Stimulated activated CD4-positive, alpha-beta T cell treated with anti-CD3 and anti-CD28 coated beads, Interleukin-4, amount 100 ng/mL, for 24 hours (primary cell): ENCODE measurements at regions not wholly inside any gene's neighbourhood (a gene's known extent, or its start where the extent isn't known, plus 50 kb on each side); places are given as distances from the start of the nearest gene placed in this dataset.

Experiments used
- DNase-seq: peaks from one replicate; pipeline ENCODE4 v3.0.0-alpha.2; 2020

GRCh38 chr7:52980129-52980528 lies 55.3 kb upstream of the POM121L12 start:
- no peak for DNase-seq

- no peak for DNase-seq
Measured at GRCh38 chr7:52973126-52973525, 62.3 kb upstream of the POM121L12 start.

GRCh38 chr7:52962402-52963076 lies 72.9 kb upstream of the POM121L12 start:
- DNase-seq = no peak

- no peak for DNase-seq
Measured at GRCh38 chr7:52961084-52961483, 74.3 kb upstream of the POM121L12 start.

- DNase-seq = no peak
Measured at GRCh38 chr7:52959878-52960660, 75.4 kb upstream of the POM121L12 start.

- no peak for DNase-seq
Measured at GRCh38 chr7:52959336-52959735, 76.1 kb upstream of the POM121L12 start.

GRCh38 chr7:52958621-52959140 lies 76.8 kb upstream of the POM121L12 start:
- no peak for DNase-seq

- no peak for DNase-seq
Measured at GRCh38 chr7:52956379-52956915, 79.0 kb upstream of the POM121L12 start.

GRCh38 chr7:52955522-52955921 lies 79.9 kb upstream of the POM121L12 start:
- DNase-seq = no peak

GRCh38 chr7:52944921-52945320 lies 90.5 kb upstream of the POM121L12 start:
- DNase-seq = no peak

GRCh38 chr7:52940481-52940880 lies 95.0 kb upstream of the POM121L12 start:
- no peak for DNase-seq

- DNase-seq = no peak
Measured at GRCh38 chr7:52938455-52939133, 96.8 kb upstream of the POM121L12 start.

- no peak for DNase-seq
Measured at GRCh38 chr7:52936750-52937149, 98.7 kb upstream of the POM121L12 start.

GRCh38 chr7:52928591-52928990 lies 106.8 kb upstream of the POM121L12 start:
- no peak for DNase-seq

GRCh38 chr7:52925332-52925731 lies 110.1 kb upstream of the POM121L12 start:
- DNase-seq = no peak

- DNase-seq = no peak
Measured at GRCh38 chr7:52920977-52921376, 114.5 kb upstream of the POM121L12 start.

GRCh38 chr7:52917982-52918578 lies 117.4 kb upstream of the POM121L12 start:
- no peak for DNase-seq

GRCh38 chr7:52911795-52912194 lies 123.6 kb upstream of the POM121L12 start:
- no peak for DNase-seq

GRCh38 chr7:52911326-52911725 lies 124.1 kb upstream of the POM121L12 start:
- no peak for DNase-seq

- no peak for DNase-seq
Measured at GRCh38 chr7:52909935-52910334, 125.5 kb upstream of the POM121L12 start.

- no peak for DNase-seq
Measured at GRCh38 chr7:52909131-52909530, 126.3 kb upstream of the POM121L12 start.

- DNase-seq = no peak
Measured at GRCh38 chr7:52897713-52898112, 137.7 kb upstream of the POM121L12 start.

- no peak for DNase-seq
Measured at GRCh38 chr7:52897288-52897687, 138.1 kb upstream of the POM121L12 start.
